CD1c-positive myeloid dendritic cell (primary cell): ENCODE measurements at regions not wholly inside any gene's neighbourhood (a gene's known extent, or its start where the extent isn't known, plus 50 kb on each side); places are given as distances from the start of the nearest gene placed in this dataset.

Source experiments
- DNase-seq: peaks from one replicate; pipeline ENCODE4 v3.0.0-alpha.2; 2016; ENCODE audit errors: extremely low spot score

- DNase-seq, result no peak
Observed at GRCh38 chr18:67875060-67875459, 358.5 kb upstream of the DSEL start.

- DNase-seq, result no peak
Observed at GRCh38 chr18:67865400-67865799, 348.9 kb upstream of the DSEL start.

GRCh38 chr18:67864677-67865340 lies 348.3 kb upstream of the DSEL start:
- DNase-seq, result no peak

GRCh38 chr18:67862069-67862468 lies 345.5 kb upstream of the DSEL start:
- DNase-seq, result no peak

GRCh38 chr18:67854340-67854739 lies 337.8 kb upstream of the DSEL start:
- DNase-seq, result no peak

- DNase-seq, result no peak
Observed at GRCh38 chr18:67846422-67847098, 330.0 kb upstream of the DSEL start.

- DNase-seq, result no peak
Observed at GRCh38 chr18:67845035-67845434, 328.5 kb upstream of the DSEL start.

GRCh38 chr18:67840379-67840778 lies 323.9 kb upstream of the DSEL start:
- DNase-seq, result no peak

GRCh38 chr18:67818432-67818831 lies 301.9 kb upstream of the DSEL start:
- DNase-seq, result no peak

GRCh38 chr18:67815280-67815679 lies 298.8 kb upstream of the DSEL start:
- no peak for DNase-seq

GRCh38 chr18:67813380-67814028 lies 297.0 kb upstream of the DSEL start:
- DNase-seq, result no peak

- DNase-seq, result no peak
Observed at GRCh38 chr18:67805261-67805660, 288.7 kb upstream of the DSEL start.

GRCh38 chr18:67794521-67794920 lies 278.0 kb upstream of the DSEL start:
- DNase-seq, result no peak

GRCh38 chr18:67790527-67790926 lies 274.0 kb upstream of the DSEL start:
- no peak for DNase-seq

GRCh38 chr18:67789165-67789545 lies 272.6 kb upstream of the DSEL start:
- DNase-seq, result no peak

- no peak for DNase-seq
Observed at GRCh38 chr18:67788310-67789164, 272.0 kb upstream of the DSEL start.

- DNase-seq, result no peak
Observed at GRCh38 chr18:67783196-67783946, 266.9 kb upstream of the DSEL start.

- DNase-seq, result no peak
Observed at GRCh38 chr18:67778016-67778415, 261.5 kb upstream of the DSEL start.

- DNase-seq, result peak; percentile 3
Observed at GRCh38 chr18:67776929-67777328, 260.4 kb upstream of the DSEL start.

- DNase-seq, result no peak
Observed at GRCh38 chr18:67771271-67771670, 254.8 kb upstream of the DSEL start.

- DNase-seq, result no peak
Observed at GRCh38 chr18:67770520-67770919, 254.0 kb upstream of the DSEL start.

- no peak for DNase-seq
Observed at GRCh38 chr18:67766930-67767329, 250.4 kb upstream of the DSEL start.
